HCT116 (cell line): ENCODE measurements at regions not wholly inside any gene's neighbourhood (a gene's known extent, or its start where the extent isn't known, plus 50 kb on each side); places are given as distances from the start of the nearest gene placed in this dataset.

Source experiments
- ATAC-seq: fragments of 200-7000 bp; cut with Tn5 transposase; 2 replicates; pipeline ENCODE4 v1.9.1; 2020; ENCODE audit warnings: mild to moderate bottlenecking, moderate library complexity
- BruUV-seq: library from RNA; stranded (reverse); fragments of 400-500 nt; replicated peaks from 2 replicates; lab custom pipeline; 2021; lab: Mats Ljungman, UMichigan
- CTCF ChIA-PET: fragments of 300-600 bp; sonication (Branson Sonifier 250); formaldehyde crosslinking; loops from one replicate; lab custom pipeline; 2021; ENCODE audit warnings: antibody characterized with exemption; lab: Charles Lee
- POLR2A ChIA-PET: fragments of 300-600, 350-600 bp; sonication (Branson Sonifier 250); formaldehyde crosslinking; loops from one replicate; lab custom pipeline; 2021; ENCODE audit warnings: antibody characterized with exemption; lab: Charles Lee
- RAD21 ChIA-PET, 2 experiments: fragments of 300-600 bp; sonication (Branson Sonifier 250); formaldehyde crosslinking; loops; one replicate each; lab custom pipeline; 2023; ENCODE audit warnings: low total read pairs in 2 of 2; ENCODE audit not compliant: uncharacterized antibody in 2 of 2, unreplicated experiment in 2 of 2, low non-redundant PET in 1 of 2; lab: Charles Lee
- DNase-seq: peaks from one replicate; pipeline ENCODE4 v3.0.0-alpha.2; 2010; ENCODE audit warnings: low read depth, low spot score
- H2AFZ ChIP-seq: fragments of 200-600 bp; shearing (Covaris generic), sonication (generic); 2 replicates; pipeline ENCODE4 v1.6.1; 2017; ENCODE audit warnings: low read depth, mixed run types, mixed read lengths, antibody characterized with exemption, low read length; ENCODE audit not compliant: poor library complexity, severe bottlenecking
- H3K27ac ChIP-seq: 2 replicates; pipeline ENCODE4 v1.5.1; 2012; ENCODE audit warnings: low read depth, low read length
- H3K27me3 ChIP-seq: fragments of 200-600 bp; sonication (generic); 2 replicates; pipeline ENCODE4 v1.6.1; 2016; ENCODE audit warnings: mixed run types, low read length, mixed read lengths; ENCODE audit not compliant: insufficient read depth
- H3K36me3 ChIP-seq, 2 experiments: fragments of 200-500 bp in 1 of 2; fragments of 200-600 bp in 1 of 2; sonication (Bioruptor generic) in 1 of 2; sonication (generic) in 1 of 2; 2 replicates each; pipeline versions ENCODE4 v1.5.1 to v1.6.1; 2014 to 2016; ENCODE audit warnings: low read length in 2 of 2, inconsistent platforms in 1 of 2, mixed read lengths in 1 of 2, mixed run types in 1 of 2; ENCODE audit not compliant: insufficient read depth in 2 of 2, control insufficient read depth in 1 of 2
- H3K4me1 ChIP-seq, 2 experiments: fragments of 200-600 bp in 1 of 2; sonication (generic) in 1 of 2; 2 replicates each; pipeline versions ENCODE4 v1.5.1 to v1.6.1; 2012 to 2017; ENCODE audit warnings: low read length in 2 of 2, inconsistent platforms in 1 of 2, mild to moderate bottlenecking in 1 of 2, mixed read lengths in 1 of 2, mixed run types in 1 of 2, moderate library complexity in 1 of 2; ENCODE audit not compliant: insufficient read depth in 2 of 2, control insufficient read depth in 1 of 2
- H3K4me2 ChIP-seq: fragments of 200-600 bp; sonication (generic); 2 replicates; pipeline ENCODE4 v1.6.1; 2017; ENCODE audit warnings: mixed run types, low read length, mixed read lengths
- H3K4me3 ChIP-seq, 2 experiments: fragments of 200-600 bp in 1 of 2; sonication (generic) in 1 of 2; replicated peaks in 1 of 2; 2 replicates each; pipeline ENCODE4 v1.5.1; 2011 to 2016; ENCODE audit warnings: low read length in 2 of 2, control low read depth in 1 of 2, low read depth in 1 of 2, mild to moderate bottlenecking in 1 of 2, mixed read lengths in 1 of 2, mixed run types in 1 of 2
- H3K79me2 ChIP-seq: fragments of 200-600 bp; sonication (generic); 2 replicates; pipeline ENCODE4 v1.6.1; 2017; ENCODE audit warnings: mild to moderate bottlenecking, mixed run types, low read length, moderate library complexity, mixed read lengths; ENCODE audit not compliant: insufficient read depth
- H3K9ac ChIP-seq: fragments of 200-600 bp; sonication (generic); 2 replicates; pipeline ENCODE4 v1.6.1; 2016; ENCODE audit warnings: low read length, mixed read lengths
- H3K9me2 ChIP-seq: fragments of 200-600 bp; sonication (generic), shearing (Covaris generic); 2 replicates; pipeline ENCODE4 v1.6.1; 2017; ENCODE audit warnings: mixed run types, mild to moderate bottlenecking, moderate library complexity; ENCODE audit not compliant: insufficient read depth
- H3K9me3 ChIP-seq, 2 experiments: fragments of 200-500 bp in 1 of 2; fragments of 200-600 bp in 1 of 2; sonication (Bioruptor generic) in 1 of 2; sonication (generic) in 1 of 2; 2 replicates each; pipeline ENCODE4 v1.6.1; 2014 to 2017; ENCODE audit warnings: low read length in 2 of 2, mixed read lengths in 2 of 2, inconsistent platforms in 1 of 2, low read depth in 1 of 2, mild to moderate bottlenecking in 1 of 2, mixed run types in 1 of 2, moderate library complexity in 1 of 2; ENCODE audit not compliant: control insufficient read depth in 1 of 2, insufficient read depth in 1 of 2
- H4K20me1 ChIP-seq: fragments of 200-600 bp; sonication (generic), shearing (Covaris generic); 2 replicates; pipeline ENCODE4 v1.6.1; 2017; ENCODE audit warnings: mixed run types, mild to moderate bottlenecking, moderate library complexity; ENCODE audit not compliant: insufficient read depth
- CBX3 ChIP-seq: IDR thresholded peaks from 2 replicates; pipeline ENCODE4 v1.6.1; 2012; ENCODE audit warnings: low read depth
- EGR1 ChIP-seq: IDR thresholded peaks from 2 replicates; pipeline ENCODE4 v1.6.1; 2012; ENCODE audit warnings: low read depth
- ELF1 ChIP-seq: IDR thresholded peaks from 2 replicates; pipeline ENCODE4 v1.6.1; 2012; ENCODE audit warnings: low read depth, borderline replicate concordance
- EZH2 ChIP-seq: fragments of 200-600 bp; sonication (generic); IDR thresholded peaks from 2 replicates; pipeline ENCODE4 v1.6.1; 2017; ENCODE audit warnings: antibody characterized with exemption, mixed run types
- FOSL1 ChIP-seq: IDR thresholded peaks from 2 replicates; pipeline ENCODE4 v1.6.1; 2012; ENCODE audit warnings: low read depth
- JUND ChIP-seq: IDR thresholded peaks from 2 replicates; pipeline ENCODE4 v1.6.1; 2012
- POLR2AphosphoS5 ChIP-seq: IDR thresholded peaks from 2 replicates; pipeline ENCODE4 v1.6.1; 2011; ENCODE audit warnings: mild to moderate bottlenecking, low read depth, low read length, moderate library complexity
- RAD21 ChIP-seq: IDR thresholded peaks from 2 replicates; pipeline ENCODE4 v1.6.1; 2012; ENCODE audit warnings: low read depth, mild to moderate bottlenecking
- SIN3A ChIP-seq: IDR thresholded peaks from 2 replicates; pipeline ENCODE4 v1.6.1; 2012; ENCODE audit warnings: low read depth
- SRF ChIP-seq: IDR thresholded peaks from 2 replicates; pipeline ENCODE4 v1.6.1; 2012; ENCODE audit warnings: low read depth
- TCF7L2 ChIP-seq: IDR thresholded peaks from 2 replicates; pipeline ENCODE4 v1.7.0; 2011; ENCODE audit warnings: borderline replicate concordance, inconsistent platforms; ENCODE audit not compliant: insufficient read depth, insufficient read length; ENCODE audit errors: extremely low read depth
- YY1 ChIP-seq: IDR thresholded peaks from 2 replicates; pipeline ENCODE4 v1.6.1; 2011; ENCODE audit warnings: low read length, low read depth, moderate library complexity, mild to moderate bottlenecking; ENCODE audit not compliant: insufficient replicate concordance; ENCODE audit errors: extremely low read depth
- ZFX ChIP-seq: fragments of 450-650 bp; IDR thresholded peaks from 2 replicates; pipeline ENCODE4 v1.6.1; 2017
- ZNF274 ChIP-seq: fragments of 200-500 bp; sonication (Bioruptor generic); IDR thresholded peaks from 2 replicates; pipeline ENCODE4 v1.6.1; 2014; ENCODE audit warnings: mild to moderate bottlenecking, low read depth, low read length, inconsistent platforms
- intact Hi-C: fragments of 100-400 bp; cut with micrococcal nuclease; formaldehyde crosslinking; loops from 2 replicates; pipeline ENCODE4 v1.10.0; 2022
- TF ChIP-seq, protein P1 (sequence below): IDR thresholded peaks from 2 replicates; pipeline ENCODE4 v1.6.1; 2012; ENCODE audit warnings: low read depth
- TF ChIP-seq, protein P2 (sequence below), 3 experiments: fragments of 200-600 bp in 1 of 3; sonication (generic) in 1 of 3; IDR thresholded peaks in 2 of 3; conservative IDR thresholded peaks in 1 of 3; 2 replicates each; pipeline ENCODE4 v1.5.1; 2012 to 2017; ENCODE audit warnings: low read depth in 2 of 3, low read length in 2 of 3, antibody characterized with exemption in 1 of 3, borderline replicate concordance in 1 of 3, control low read depth in 1 of 3, mild to moderate bottlenecking in 1 of 3, mixed read lengths in 1 of 3, mixed run types in 1 of 3, moderate library complexity in 1 of 3; ENCODE audit not compliant: insufficient read depth in 1 of 3
- TF ChIP-seq, protein P3 (sequence below): IDR thresholded peaks from 2 replicates; pipeline ENCODE4 v1.6.1; 2012
- TF ChIP-seq, protein P4 (sequence below): IDR thresholded peaks from 2 replicates; pipeline ENCODE4 v1.6.1; 2012

DNA sequence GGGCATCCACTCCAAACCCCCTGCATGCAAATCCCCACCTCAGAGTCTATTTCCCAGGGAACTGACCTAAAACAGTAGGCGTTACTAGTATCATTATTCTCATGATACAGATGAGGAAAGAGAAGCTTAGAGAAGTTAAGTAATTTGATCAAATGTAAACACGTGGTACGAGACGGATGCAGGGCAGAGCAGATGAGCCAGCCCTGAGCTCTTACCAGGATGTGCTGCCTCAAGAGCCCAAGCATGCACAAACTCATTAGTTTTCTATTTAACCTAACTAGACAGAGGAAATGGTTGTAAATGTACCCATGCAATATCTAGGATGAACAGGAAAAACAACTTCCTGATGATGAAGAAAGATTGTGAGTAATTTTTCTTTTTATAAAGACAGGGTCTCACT lies 173.3 kb upstream of the RASSF8 start:
- ChIA-PET RAD21 (no interaction called here), CTCF (no interaction called here), POLR2A (no interaction called here)
- Histone ChIP-seq H2AFZ (no peak overlapping the region), H3K9me2 (no peaks in the 10 kb centered on the region), H3K79me2 (no peaks in the 10 kb centered on the region), H3K9me3 (no peaks in the 10 kb centered on the region), H4K20me1 (no peaks in the 10 kb centered on the region), H3K4me1 (no peaks in the 10 kb centered on the region), H3K9ac (no peak overlapping the region), H3K4me2 (no peak overlapping the region), H3K4me3 (no peak overlapping the region), H3K36me3 (no peaks in the 10 kb centered on the region), H3K27me3 (no peaks in the 10 kb centered on the region; the same call in 1 of the 2 replicates), H3K27ac (no peak overlapping the region)
- no TSS peak for BruUV-seq
- no peak for DNase-seq
- intact Hi-C loops: no loop called here
- ATAC-seq: no peak
- TF ChIP-seq, protein P1, sequence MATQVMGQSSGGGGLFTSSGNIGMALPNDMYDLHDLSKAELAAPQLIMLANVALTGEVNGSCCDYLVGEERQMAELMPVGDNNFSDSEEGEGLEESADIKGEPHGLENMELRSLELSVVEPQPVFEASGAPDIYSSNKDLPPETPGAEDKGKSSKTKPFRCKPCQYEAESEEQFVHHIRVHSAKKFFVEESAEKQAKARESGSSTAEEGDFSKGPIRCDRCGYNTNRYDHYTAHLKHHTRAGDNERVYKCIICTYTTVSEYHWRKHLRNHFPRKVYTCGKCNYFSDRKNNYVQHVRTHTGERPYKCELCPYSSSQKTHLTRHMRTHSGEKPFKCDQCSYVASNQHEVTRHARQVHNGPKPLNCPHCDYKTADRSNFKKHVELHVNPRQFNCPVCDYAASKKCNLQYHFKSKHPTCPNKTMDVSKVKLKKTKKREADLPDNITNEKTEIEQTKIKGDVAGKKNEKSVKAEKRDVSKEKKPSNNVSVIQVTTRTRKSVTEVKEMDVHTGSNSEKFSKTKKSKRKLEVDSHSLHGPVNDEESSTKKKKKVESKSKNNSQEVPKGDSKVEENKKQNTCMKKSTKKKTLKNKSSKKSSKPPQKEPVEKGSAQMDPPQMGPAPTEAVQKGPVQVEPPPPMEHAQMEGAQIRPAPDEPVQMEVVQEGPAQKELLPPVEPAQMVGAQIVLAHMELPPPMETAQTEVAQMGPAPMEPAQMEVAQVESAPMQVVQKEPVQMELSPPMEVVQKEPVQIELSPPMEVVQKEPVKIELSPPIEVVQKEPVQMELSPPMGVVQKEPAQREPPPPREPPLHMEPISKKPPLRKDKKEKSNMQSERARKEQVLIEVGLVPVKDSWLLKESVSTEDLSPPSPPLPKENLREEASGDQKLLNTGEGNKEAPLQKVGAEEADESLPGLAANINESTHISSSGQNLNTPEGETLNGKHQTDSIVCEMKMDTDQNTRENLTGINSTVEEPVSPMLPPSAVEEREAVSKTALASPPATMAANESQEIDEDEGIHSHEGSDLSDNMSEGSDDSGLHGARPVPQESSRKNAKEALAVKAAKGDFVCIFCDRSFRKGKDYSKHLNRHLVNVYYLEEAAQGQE: no peak
- TF ChIP-seq ZFX (no peak), POLR2AphosphoS5 (no peak), JUND (no peak), FOSL1 (no peak), YY1 (no peak), SIN3A (no peak), EZH2 (no peak), TCF7L2 (no peak), EGR1 (no peak), ELF1 (no peak), SRF (no peak), CBX3 (no peak), RAD21 (no peak), ZNF274 (no peak)
- TF ChIP-seq, protein P2, sequence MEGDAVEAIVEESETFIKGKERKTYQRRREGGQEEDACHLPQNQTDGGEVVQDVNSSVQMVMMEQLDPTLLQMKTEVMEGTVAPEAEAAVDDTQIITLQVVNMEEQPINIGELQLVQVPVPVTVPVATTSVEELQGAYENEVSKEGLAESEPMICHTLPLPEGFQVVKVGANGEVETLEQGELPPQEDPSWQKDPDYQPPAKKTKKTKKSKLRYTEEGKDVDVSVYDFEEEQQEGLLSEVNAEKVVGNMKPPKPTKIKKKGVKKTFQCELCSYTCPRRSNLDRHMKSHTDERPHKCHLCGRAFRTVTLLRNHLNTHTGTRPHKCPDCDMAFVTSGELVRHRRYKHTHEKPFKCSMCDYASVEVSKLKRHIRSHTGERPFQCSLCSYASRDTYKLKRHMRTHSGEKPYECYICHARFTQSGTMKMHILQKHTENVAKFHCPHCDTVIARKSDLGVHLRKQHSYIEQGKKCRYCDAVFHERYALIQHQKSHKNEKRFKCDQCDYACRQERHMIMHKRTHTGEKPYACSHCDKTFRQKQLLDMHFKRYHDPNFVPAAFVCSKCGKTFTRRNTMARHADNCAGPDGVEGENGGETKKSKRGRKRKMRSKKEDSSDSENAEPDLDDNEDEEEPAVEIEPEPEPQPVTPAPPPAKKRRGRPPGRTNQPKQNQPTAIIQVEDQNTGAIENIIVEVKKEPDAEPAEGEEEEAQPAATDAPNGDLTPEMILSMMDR (IDR thresholded peaks at IDR 0.05 in 2 of 3, conservative IDR thresholded peaks at IDR 0.05 in 1 of 3; ENCODE audit: borderline replicate concordance in 1 of 3, insufficient read depth in 1 of 3, low read depth in 2 of 3, low read length in 2 of 3): no peak
- TF ChIP-seq, protein P3, sequence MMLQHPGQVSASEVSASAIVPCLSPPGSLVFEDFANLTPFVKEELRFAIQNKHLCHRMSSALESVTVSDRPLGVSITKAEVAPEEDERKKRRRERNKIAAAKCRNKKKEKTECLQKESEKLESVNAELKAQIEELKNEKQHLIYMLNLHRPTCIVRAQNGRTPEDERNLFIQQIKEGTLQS: no peak
- TF ChIP-seq, protein P4, sequence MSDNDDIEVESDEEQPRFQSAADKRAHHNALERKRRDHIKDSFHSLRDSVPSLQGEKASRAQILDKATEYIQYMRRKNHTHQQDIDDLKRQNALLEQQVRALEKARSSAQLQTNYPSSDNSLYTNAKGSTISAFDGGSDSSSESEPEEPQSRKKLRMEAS: no peak
